Astrocyte (in vitro differentiated cells and primary cell): ENCODE measurements at regions not wholly inside any gene's neighbourhood (a gene's known extent, or its start where the extent isn't known, plus 50 kb on each side); places are given as distances from the start of the nearest gene placed in this dataset.

Experiments
- DNase-seq: peaks from one replicate; pipeline ENCODE4 v3.0.0-alpha.2; 2010; ENCODE audit warnings: low read depth
- FAIRE-seq: peaks from 2 replicates; lab custom pipeline; 2011; peaks lifted over from hg19 to GRCh38; lab: Jason Lieb, UNC
- H2AFZ ChIP-seq: 2 replicates; pipeline ENCODE4 v1.6.0; 2012; ENCODE audit warnings: low read depth, low read length, inconsistent platforms
- H3K27ac ChIP-seq: 2 replicates; pipeline ENCODE4 v1.5.1; 2011; ENCODE audit warnings: low read depth, low read length, inconsistent platforms
- H3K27me3 ChIP-seq: 2 replicates; pipeline ENCODE4 v1.6.0; 2011; ENCODE audit warnings: low read length, inconsistent platforms; ENCODE audit not compliant: insufficient read depth
- H3K36me3 ChIP-seq: 2 replicates; pipeline ENCODE4 v1.5.1; 2011; ENCODE audit warnings: low read length, inconsistent platforms; ENCODE audit not compliant: insufficient read depth
- H3K4me1 ChIP-seq: 2 replicates; pipeline ENCODE4 v1.5.1; 2011; ENCODE audit warnings: low read length, inconsistent platforms; ENCODE audit not compliant: insufficient read depth
- H3K4me2 ChIP-seq: 2 replicates; pipeline ENCODE4 v1.6.0; 2012; ENCODE audit warnings: low read length, inconsistent platforms
- H3K4me3 ChIP-seq: 2 replicates; pipeline ENCODE4 v1.5.1; 2011; ENCODE audit warnings: low read depth, mild to moderate bottlenecking, low read length, inconsistent platforms; ENCODE audit not compliant: insufficient read depth
- H3K79me2 ChIP-seq: 2 replicates; pipeline ENCODE4 v1.6.0; 2012; ENCODE audit warnings: mild to moderate bottlenecking, low read length, inconsistent platforms; ENCODE audit not compliant: insufficient read depth
- H3K9ac ChIP-seq: 2 replicates; pipeline ENCODE4 v1.6.0; 2012; ENCODE audit warnings: mild to moderate bottlenecking, low read length, inconsistent platforms
- H3K9me3 ChIP-seq: 2 replicates; pipeline ENCODE4 v1.5.1; 2012; ENCODE audit warnings: low read depth, mild to moderate bottlenecking, low read length, inconsistent platforms; ENCODE audit not compliant: insufficient read depth
- H4K20me1 ChIP-seq: 2 replicates; pipeline ENCODE4 v1.6.0; 2012; ENCODE audit warnings: low read length, inconsistent platforms; ENCODE audit not compliant: insufficient read depth
- H3K27ac Mint-ChIP-seq: one replicate; pipeline ENCODE4 v1.8.0; 2021; ENCODE audit warnings: mild to moderate bottlenecking, mixed read lengths; ENCODE audit not compliant: unreplicated experiment
- H3K27me3 Mint-ChIP-seq: one replicate; pipeline ENCODE4 v1.8.0; 2021; ENCODE audit warnings: low read depth, mixed read lengths; ENCODE audit not compliant: unreplicated experiment
- H3K36me3 Mint-ChIP-seq: one replicate; pipeline ENCODE4 v1.8.0; 2021; ENCODE audit warnings: low read depth, mixed read lengths; ENCODE audit not compliant: unreplicated experiment
- H3K4me1 Mint-ChIP-seq: one replicate; pipeline ENCODE4 v1.8.0; 2021; ENCODE audit warnings: low read depth, mixed read lengths; ENCODE audit not compliant: unreplicated experiment
- H3K4me3 Mint-ChIP-seq: one replicate; pipeline ENCODE4 v1.8.0; 2021; ENCODE audit warnings: mild to moderate bottlenecking, moderate library complexity, mixed read lengths; ENCODE audit not compliant: unreplicated experiment
- H3K9me3 Mint-ChIP-seq: one replicate; pipeline ENCODE4 v1.8.0; 2021; ENCODE audit warnings: mild to moderate bottlenecking, mixed read lengths; ENCODE audit not compliant: unreplicated experiment
- EZH2 ChIP-seq: IDR thresholded peaks from 2 replicates; pipeline ENCODE4 v1.6.1; 2012; ENCODE audit warnings: mild to moderate bottlenecking, low read length, inconsistent platforms; ENCODE audit not compliant: insufficient read depth
- TF ChIP-seq, protein P1 (sequence below): IDR thresholded peaks from 2 replicates; pipeline ENCODE4 v1.5.1; 2011; ENCODE audit warnings: low read depth, mild to moderate bottlenecking, inconsistent platforms, low read length, moderate library complexity; ENCODE audit not compliant: insufficient read depth

GRCh38 chr18:54766634-54767033 is 61.6 kb upstream of the RAB27B start:
- Mint-ChIP-seq H3K4me1 (no peaks in the 10 kb centered on the region), H3K36me3 (no peaks in the 10 kb centered on the region), H3K27ac (no peak overlapping the region), H3K9me3 (no peaks in the 10 kb centered on the region), H3K27me3 (no peaks in the 10 kb centered on the region), H3K4me3 (no peak overlapping the region)
- Histone ChIP-seq H3K36me3 (no peaks in the 10 kb centered on the region), H3K9me3 (no peaks in the 10 kb centered on the region), H3K27ac (no peak overlapping the region), H3K9ac (no peak overlapping the region), H3K27me3 (no peaks in the 10 kb centered on the region), H2AFZ (no peak overlapping the region), H3K4me1 (peaks cover 5% of the 10 kb centered on the region), H3K4me3 (no peak overlapping the region), H3K4me2 (no peak overlapping the region), H3K79me2 (no peaks in the 10 kb centered on the region), H4K20me1 (no peaks in the 10 kb centered on the region)
- FAIRE-seq (no peak), DNase-seq (peak; percentile 26)
- TF ChIP-seq, protein P1, sequence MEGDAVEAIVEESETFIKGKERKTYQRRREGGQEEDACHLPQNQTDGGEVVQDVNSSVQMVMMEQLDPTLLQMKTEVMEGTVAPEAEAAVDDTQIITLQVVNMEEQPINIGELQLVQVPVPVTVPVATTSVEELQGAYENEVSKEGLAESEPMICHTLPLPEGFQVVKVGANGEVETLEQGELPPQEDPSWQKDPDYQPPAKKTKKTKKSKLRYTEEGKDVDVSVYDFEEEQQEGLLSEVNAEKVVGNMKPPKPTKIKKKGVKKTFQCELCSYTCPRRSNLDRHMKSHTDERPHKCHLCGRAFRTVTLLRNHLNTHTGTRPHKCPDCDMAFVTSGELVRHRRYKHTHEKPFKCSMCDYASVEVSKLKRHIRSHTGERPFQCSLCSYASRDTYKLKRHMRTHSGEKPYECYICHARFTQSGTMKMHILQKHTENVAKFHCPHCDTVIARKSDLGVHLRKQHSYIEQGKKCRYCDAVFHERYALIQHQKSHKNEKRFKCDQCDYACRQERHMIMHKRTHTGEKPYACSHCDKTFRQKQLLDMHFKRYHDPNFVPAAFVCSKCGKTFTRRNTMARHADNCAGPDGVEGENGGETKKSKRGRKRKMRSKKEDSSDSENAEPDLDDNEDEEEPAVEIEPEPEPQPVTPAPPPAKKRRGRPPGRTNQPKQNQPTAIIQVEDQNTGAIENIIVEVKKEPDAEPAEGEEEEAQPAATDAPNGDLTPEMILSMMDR: no peak
- TF ChIP-seq EZH2: no peak

DNA sequence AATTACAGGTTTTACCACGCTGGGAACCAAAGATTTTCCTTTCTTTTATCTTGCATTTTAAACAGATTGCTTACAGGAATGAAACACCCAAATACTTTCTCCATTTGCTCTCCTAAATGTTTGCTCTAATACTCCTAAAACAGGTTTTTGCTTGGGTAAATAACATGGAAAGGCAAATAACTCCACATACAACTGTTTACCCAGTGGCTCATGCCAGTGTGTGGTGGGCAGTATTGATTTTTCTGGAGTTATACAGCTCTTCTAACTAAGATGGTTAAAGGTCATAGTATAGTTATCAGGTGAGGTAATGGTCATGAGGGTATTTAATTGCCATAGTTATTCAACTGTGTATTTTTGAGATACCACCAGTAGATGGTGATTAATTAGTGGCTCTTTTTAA is 61.2 kb upstream of the RAB27B start:
- H3K27me3 Mint-ChIP-seq: no peaks in the 10 kb centered on the region
- H3K4me1 ChIP-seq: peaks cover 5% of the 10 kb centered on the region
- TF ChIP-seq, protein P1: no peak
- TF ChIP-seq EZH2: no peak
- H4K20me1 ChIP-seq: no peaks in the 10 kb centered on the region
- FAIRE-seq (no peak), DNase-seq (no peak)
- no peaks in the 10 kb centered on the region for H3K27me3 ChIP-seq
- no peaks in the 10 kb centered on the region for H3K79me2 ChIP-seq
- no peak overlapping the region for H3K27ac Mint-ChIP-seq
- no peak overlapping the region for H3K4me2 ChIP-seq
- H3K9me3 Mint-ChIP-seq: no peaks in the 10 kb centered on the region
- no peak overlapping the region for H3K4me3 Mint-ChIP-seq
- no peak overlapping the region for H3K9ac ChIP-seq
- H3K36me3 Mint-ChIP-seq: no peaks in the 10 kb centered on the region
- H3K4me1 Mint-ChIP-seq: no peaks in the 10 kb centered on the region
- no peak overlapping the region for H2AFZ ChIP-seq
- H3K36me3 ChIP-seq: no peaks in the 10 kb centered on the region
- no peak overlapping the region for H3K4me3 ChIP-seq
- no peak overlapping the region for H3K27ac ChIP-seq
- no peaks in the 10 kb centered on the region for H3K9me3 ChIP-seq

DNA sequence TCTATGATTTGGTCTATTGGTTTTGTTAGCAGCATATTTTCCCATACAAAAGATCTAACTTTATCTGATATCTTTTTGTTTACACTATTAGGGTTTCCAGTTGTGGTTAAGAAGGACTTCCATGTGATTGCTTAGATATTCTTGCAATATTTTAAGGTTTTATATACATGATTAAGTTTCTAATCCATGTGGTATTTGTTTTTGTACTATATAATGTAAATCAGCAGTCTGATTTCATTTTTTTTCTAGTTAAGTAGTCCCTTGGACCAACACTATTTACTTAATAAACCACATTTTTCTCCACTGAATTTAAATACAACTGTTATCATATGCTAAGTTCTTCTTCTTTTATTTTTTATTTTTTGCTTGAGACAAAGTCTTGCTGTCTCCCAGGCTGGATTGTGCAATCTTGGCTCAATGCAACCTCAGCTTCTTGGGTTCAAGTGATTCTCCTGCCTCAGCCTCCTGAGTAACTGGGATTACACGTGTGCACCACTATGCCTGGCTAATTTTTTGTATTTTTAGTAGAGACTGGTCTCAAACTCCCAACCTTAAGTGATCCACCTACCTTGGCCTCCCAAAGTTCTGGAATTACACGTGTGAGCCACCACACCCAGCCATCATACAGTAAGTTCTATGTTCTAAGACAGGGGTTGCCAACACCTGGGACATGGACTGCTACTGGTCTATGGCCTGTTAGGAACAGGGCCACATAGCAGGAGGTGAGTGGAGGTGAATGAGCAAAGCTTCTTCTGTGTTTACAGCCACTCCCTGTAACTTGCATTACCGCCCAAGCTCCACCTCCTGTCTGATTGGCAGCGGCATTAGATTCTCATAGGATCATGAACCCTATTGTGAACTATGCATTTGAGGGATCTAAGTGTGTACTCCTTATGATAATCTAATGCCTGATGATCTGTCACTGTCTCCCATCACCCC is 58.5 kb upstream of the RAB27B start:
- H3K36me3 Mint-ChIP-seq: no peaks in the 10 kb centered on the region
- no peak overlapping the region for H3K9ac ChIP-seq
- no peaks in the 10 kb centered on the region for H4K20me1 ChIP-seq
- peak; percentile 33 for DNase-seq
- no peak overlapping the region for H2AFZ ChIP-seq
- no peak for FAIRE-seq
- H3K4me3 ChIP-seq: no peak overlapping the region
- H3K27ac ChIP-seq: no peak overlapping the region
- no peaks in the 10 kb centered on the region for H3K9me3 Mint-ChIP-seq
- no peaks in the 10 kb centered on the region for H3K36me3 ChIP-seq
- no peak overlapping the region for H3K4me2 ChIP-seq
- H3K79me2 ChIP-seq: no peaks in the 10 kb centered on the region
- H3K27me3 ChIP-seq: no peaks in the 10 kb centered on the region
- peaks cover 8% of the 10 kb centered on the region for H3K4me1 Mint-ChIP-seq
- TF ChIP-seq, protein P1: no peak
- no peak for TF ChIP-seq EZH2
- H3K4me3 Mint-ChIP-seq: no peak overlapping the region
- H3K9me3 ChIP-seq: no peaks in the 10 kb centered on the region
- H3K27me3 Mint-ChIP-seq: no peaks in the 10 kb centered on the region
- H3K4me1 ChIP-seq: peaks cover 10% of the 10 kb centered on the region
- no peak overlapping the region for H3K27ac Mint-ChIP-seq
